Esophagus muscularis mucosa (tissue), 4 donors: ENCODE measurements at regions not wholly inside any gene's neighbourhood (a gene's known extent, or its start where the extent isn't known, plus 50 kb on each side); places are given as distances from the start of the nearest gene placed in this dataset.

ENCODE experiments used
- DNase-seq: peaks from one replicate; pipeline ENCODE4 v3.0.0-alpha.2; 2017; ENCODE audit errors: extremely low spot score
- H3K27ac ChIP-seq, 4 donors: fragments of 200-600 bp; sonication (generic); replicated peaks in 1 of 4; 1 replicate in 3 of 4; 2 replicates in 1 of 4; pipeline ENCODE4 v1.5.1; 2016 to 2019; ENCODE audit warnings: mild to moderate bottlenecking in 1 of 4
- H3K27me3 ChIP-seq, 4 donors: fragments of 200-600 bp; sonication (generic); one replicate each; pipeline versions ENCODE4 v1.5.1 to v1.6.0; 2016 to 2019
- H3K36me3 ChIP-seq, 4 donors: fragments of 200-600 bp; sonication (generic); one replicate each; pipeline ENCODE4 v1.5.1; 2016 to 2019
- H3K4me1 ChIP-seq, 4 donors: fragments of 200-600 bp; sonication (generic); one replicate each; pipeline ENCODE4 v1.5.1; 2016 to 2019
- H3K4me3 ChIP-seq, 4 donors: fragments of 200-600 bp; sonication (generic); 1 replicate in 2 of 4; 2 replicates in 2 of 4; pipeline ENCODE4 v1.5.1; 2016 to 2019; ENCODE audit warnings: mild to moderate bottlenecking in 4 of 4, moderate library complexity in 1 of 4
- H3K9me3 ChIP-seq, 4 donors: fragments of 200-600 bp; sonication (generic); 1 replicate in 3 of 4; 2 replicates in 1 of 4; pipeline ENCODE4 v1.5.1; 2016 to 2019
- EP300 ChIP-seq: sonication (generic); formaldehyde crosslinking; IDR thresholded peaks from one replicate; pipeline ENCODE4 v1.6.1; 2017; ENCODE audit warnings: antibody characterized with exemption
- POLR2A ChIP-seq: fragments of 450-650 bp; IDR thresholded peaks from one replicate; pipeline ENCODE4 v1.6.1; 2017; ENCODE audit warnings: antibody characterized with exemption, moderate library complexity, mild to moderate bottlenecking, low read depth
- POLR2AphosphoS5 ChIP-seq, 2 donors: sonication (generic); formaldehyde crosslinking; IDR thresholded peaks; one replicate each; pipeline ENCODE4 v1.6.1; 2017; ENCODE audit warnings: antibody characterized with exemption in 2 of 2
- WGBS: methylation state at CpG from one replicate; pipeline ENCODE4 v1.1.5; 2018; 5-methylcytosine and 5-hydroxymethylcytosine counted together
- intact Hi-C: fragments of 100-400 bp; cut with DNase I; formaldehyde crosslinking; loops from one replicate; pipeline ENCODE4 v1.15.1; 2023
- TF ChIP-seq, protein P1 (sequence below), 3 experiments: fragments of 200-600 bp in 2 of 3; fragments of 450-650 bp in 1 of 3; sonication (generic) in 2 of 3; IDR thresholded peaks; one replicate each; pipeline ENCODE4 v1.5.1; 2017 to 2019; ENCODE audit warnings: antibody characterized with exemption in 3 of 3, mild to moderate bottlenecking in 2 of 3, moderate library complexity in 1 of 3

GRCh38 chr7:29619111-29619510 is 55.5 kb downstream of the PRR15 start:
- no peak for DNase-seq
- H3K27ac ChIP-seq = no peak overlapping the region
- intact Hi-C loops = no loop called here
- H3K9me3 ChIP-seq = no peaks in the 10 kb centered on the region
- H3K4me3 ChIP-seq = no peak overlapping the region
- WGBS = 89% methylated on average over 5 of the region's 5 CpGs
- H3K4me1 ChIP-seq = no peaks in the 10 kb centered on the region
- peaks cover 0 to 2% (median 0%) of the 10 kb centered on the region in 4 donors for H3K27me3 ChIP-seq
- no peaks in the 10 kb centered on the region for H3K36me3 ChIP-seq
- TF ChIP-seq, protein P1, sequence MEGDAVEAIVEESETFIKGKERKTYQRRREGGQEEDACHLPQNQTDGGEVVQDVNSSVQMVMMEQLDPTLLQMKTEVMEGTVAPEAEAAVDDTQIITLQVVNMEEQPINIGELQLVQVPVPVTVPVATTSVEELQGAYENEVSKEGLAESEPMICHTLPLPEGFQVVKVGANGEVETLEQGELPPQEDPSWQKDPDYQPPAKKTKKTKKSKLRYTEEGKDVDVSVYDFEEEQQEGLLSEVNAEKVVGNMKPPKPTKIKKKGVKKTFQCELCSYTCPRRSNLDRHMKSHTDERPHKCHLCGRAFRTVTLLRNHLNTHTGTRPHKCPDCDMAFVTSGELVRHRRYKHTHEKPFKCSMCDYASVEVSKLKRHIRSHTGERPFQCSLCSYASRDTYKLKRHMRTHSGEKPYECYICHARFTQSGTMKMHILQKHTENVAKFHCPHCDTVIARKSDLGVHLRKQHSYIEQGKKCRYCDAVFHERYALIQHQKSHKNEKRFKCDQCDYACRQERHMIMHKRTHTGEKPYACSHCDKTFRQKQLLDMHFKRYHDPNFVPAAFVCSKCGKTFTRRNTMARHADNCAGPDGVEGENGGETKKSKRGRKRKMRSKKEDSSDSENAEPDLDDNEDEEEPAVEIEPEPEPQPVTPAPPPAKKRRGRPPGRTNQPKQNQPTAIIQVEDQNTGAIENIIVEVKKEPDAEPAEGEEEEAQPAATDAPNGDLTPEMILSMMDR (IDR thresholded peaks at IDR 0.05) = no peak
- no peak for TF ChIP-seq POLR2A
- no peak for TF ChIP-seq EP300
- no peak for TF ChIP-seq POLR2AphosphoS5 (IDR thresholded peaks at IDR 0.05)

DNA sequence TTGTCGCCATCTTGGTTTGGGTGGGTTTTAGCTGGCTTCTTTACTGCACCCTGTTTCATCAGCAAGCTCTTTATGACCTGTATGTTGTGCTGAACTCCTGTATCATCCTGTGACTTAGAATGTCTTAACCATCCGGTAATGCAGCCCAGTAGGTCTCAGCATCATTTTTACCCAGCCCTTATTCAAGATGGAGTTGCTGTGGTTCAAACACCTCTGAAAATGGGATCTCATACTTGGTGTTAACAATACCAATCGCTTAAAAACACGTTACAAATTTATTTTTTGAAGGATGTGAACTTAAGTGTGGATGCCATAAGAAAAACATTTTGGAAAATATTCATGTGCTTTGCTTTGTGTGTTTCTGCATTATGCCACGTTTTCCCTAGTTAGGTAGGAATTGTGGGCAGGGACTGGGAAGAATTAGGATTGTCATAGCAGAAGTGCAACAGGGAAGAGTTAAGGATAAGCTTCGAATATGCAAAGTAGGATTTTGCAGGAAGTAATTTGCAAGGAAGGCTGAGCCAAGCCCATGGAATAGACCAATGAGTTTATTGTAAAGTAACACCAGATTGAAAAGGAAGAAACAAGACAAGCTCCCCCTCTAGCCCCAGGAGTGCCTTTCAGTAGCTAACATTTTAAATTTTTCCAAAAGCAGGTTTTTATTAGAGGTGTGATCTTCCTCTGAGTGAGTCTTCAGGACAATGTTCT is 56.4 kb downstream of the PRR15 start:
- peaks cover 0 to 6% (median 0%) of the 10 kb centered on the region in 4 donors for H3K27me3 ChIP-seq
- H3K36me3 ChIP-seq = no peaks in the 10 kb centered on the region
- no peaks in the 10 kb centered on the region for H3K9me3 ChIP-seq
- intact Hi-C loops = no loop called here
- WGBS = 72% methylated on average over 6 of the region's 6 CpGs
- no peak overlapping the region for H3K4me3 ChIP-seq
- TF ChIP-seq EP300 (no peak), POLR2A (no peak), POLR2AphosphoS5 (IDR thresholded peaks at IDR 0.05) (no peak)
- TF ChIP-seq, protein P1 (IDR thresholded peaks at IDR 0.05) = no peak
- no peaks in the 10 kb centered on the region for H3K4me1 ChIP-seq
- no peak overlapping the region for H3K27ac ChIP-seq
- DNase-seq = no peak

DNA sequence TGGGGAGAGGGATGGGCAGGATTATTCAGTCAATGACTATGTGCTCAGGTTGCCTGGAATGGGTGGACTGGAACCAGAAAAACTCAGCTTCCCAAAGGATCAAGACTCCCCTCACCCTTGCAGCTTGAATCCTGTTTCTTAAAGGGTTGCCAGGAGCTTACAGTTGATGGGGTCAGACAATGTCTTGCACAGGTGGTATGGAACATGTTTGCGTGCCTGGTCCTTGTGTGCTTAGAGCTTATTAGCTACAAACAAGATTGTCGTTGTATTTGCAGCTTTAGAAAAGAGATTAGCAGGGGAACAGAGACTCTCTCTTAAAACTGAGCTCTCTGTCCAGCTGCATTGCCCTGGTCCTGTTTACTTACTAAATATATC is 56.9 kb downstream of the PRR15 start:
- Histone ChIP-seq H3K9me3 (no peaks in the 10 kb centered on the region), H3K4me1 (no peaks in the 10 kb centered on the region), H3K27me3 (peaks cover 0 to 6% (median 0%) of the 10 kb centered on the region in 4 donors), H3K4me3 (no peak overlapping the region), H3K27ac (no peak overlapping the region), H3K36me3 (no peaks in the 10 kb centered on the region)
- intact Hi-C loops = no loop called here
- TF ChIP-seq, protein P1 (IDR thresholded peaks at IDR 0.05) = no peak
- TF ChIP-seq EP300 = no peak
- TF ChIP-seq POLR2AphosphoS5 (IDR thresholded peaks at IDR 0.05) = no peak
- TF ChIP-seq POLR2A = no peak
- DNase-seq = no peak
- 86% methylated on average over 2 of the region's 2 CpGs for WGBS

- Histone ChIP-seq H3K4me1 (peaks cover 0 to 1% (median 0%) of the 10 kb centered on the region in 4 donors), H3K9me3 (no peaks in the 10 kb centered on the region), H3K36me3 (no peaks in the 10 kb centered on the region), H3K27me3 (peaks cover 0 to 6% (median 0%) of the 10 kb centered on the region in 4 donors), H3K27ac (no peak overlapping the region), H3K4me3 (no peak overlapping the region)
- TF ChIP-seq POLR2A = no peak
- no peak for TF ChIP-seq EP300
- TF ChIP-seq, protein P1 (IDR thresholded peaks at IDR 0.05) = no peak
- TF ChIP-seq POLR2AphosphoS5 (IDR thresholded peaks at IDR 0.05) = no peak
- intact Hi-C loops = no loop called here
- 75% methylated on average over 13 of the region's 13 CpGs for WGBS
- no peak for DNase-seq
These were observed 59.0 kb downstream of the PRR15 start for GRCh38 chr7:29622335-29623265.
